MM.1S (cell line): ENCODE measurements at regions not wholly inside any gene's neighbourhood (a gene's known extent, or its start where the extent isn't known, plus 50 kb on each side); places are given as distances from the start of the nearest gene placed in this dataset.

ENCODE experiments used
- CTCF ChIP-seq: fragments of 300-600 bp; sonication (generic); IDR thresholded peaks from 2 replicates; pipeline ENCODE4 v1.5.1; 2016; ENCODE audit warnings: antibody characterized with exemption, low read length, mixed read lengths
- EZH2phosphoT487 ChIP-seq: fragments of 300-600 bp; sonication (generic); IDR thresholded peaks from 2 replicates; pipeline ENCODE4 v1.6.1; 2018; ENCODE audit warnings: antibody characterized with exemption, low read length

GRCh38 chrX:80879143-80879542 is 69.5 kb upstream of the BRWD3 start:
- TF ChIP-seq CTCF (no peak), EZH2phosphoT487 (no peak)
